ENCODE measurements at regions not wholly inside any gene's neighbourhood (a gene's known extent, or its start where the extent isn't known, plus 50 kb on each side); places are given as distances from the start of the nearest gene placed in this dataset.

GRCh38 chr21:19648391-19648790 lies 1244.8 kb upstream of the TMPRSS15 start (continued):
- no peak for TF ChIP-seq RREB1 (CRISPR knock-in tag; IDR thresholded peaks at IDR 0.05)
- TF ChIP-seq RAD51 (IDR thresholded peaks at IDR 0.05; ENCODE audit: borderline replicate concordance, low read depth), result no peak
- TF ChIP-seq NCOA1 (IDR thresholded peaks at IDR 0.05; ENCODE audit: low read depth), result no peak

- Histone ChIP-seq H3K27me3 (ENCODE audit: control insufficient read depth in 2 of 2, insufficient read depth in 2 of 2, low read length in 2 of 2) (no peaks in the 10 kb centered on the region), H3K9ac (ENCODE audit: insufficient read depth in 1 of 2, low read depth in 2 of 2, low read length in 2 of 2) (no peak overlapping the region), H3K9me3 (replicated peaks; ENCODE audit: control insufficient read depth, insufficient read depth, low read depth, low read length) (peaks cover 3% of the 10 kb centered on the region; the same call in 1 of the 2 replicates), H3K4me1 (replicated peaks in 1 of 2; ENCODE audit: control insufficient read depth in 2 of 2, insufficient read depth in 2 of 2, low read length in 2 of 2) (no peaks in the 10 kb centered on the region), H3K4me2 (ENCODE audit: insufficient read depth, low read length) (no peak overlapping the region), H3K9me1 (ENCODE audit: control insufficient read depth, insufficient read depth, low read length) (no peaks in the 10 kb centered on the region), H3K27ac (ENCODE audit: extremely low read depth, low read depth, low read length) (no peak overlapping the region), H3K36me3 (ENCODE audit: control insufficient read depth, insufficient read depth, low read length) (no peaks in the 10 kb centered on the region), H3K4me3 (no peak overlapping the region), H4K20me1 (replicated peaks; ENCODE audit: control insufficient read depth, insufficient read depth, low read length) (no peaks in the 10 kb centered on the region), H2AFZ (ENCODE audit: low read depth, low read length) (no peak overlapping the region), H3K79me2 (ENCODE audit: control insufficient read depth, insufficient read depth, low read length) (no peaks in the 10 kb centered on the region)
- ATAC-seq (no peak), FAIRE-seq (no peak), DNase-seq (ENCODE audit: extremely low read depth in 1 of 4, low spot score in 3 of 4) (no peak)
- WGBS (ENCODE audit: insufficient coverage, low coverage, missing lambda C conversion rate), result 0% methylated on average over 1 of the region's 2 CpGs
- no TSS peak for BruUV-seq (replicated peaks)
- intact Hi-C loops (cut with micrococcal nuclease), result no loop called here
- ChIA-PET POLR2A (no interaction called here), CTCF (ENCODE audit: low intra/inter-chr PET ratio) (no interaction called here)
- in situ Hi-C loops (cut with MboI), result no loop called here
- TF ChIP-seq ESRRA (IDR thresholded peaks at IDR 0.05; ENCODE audit: borderline replicate concordance, low read depth) (no peak), ZNF263 (CRISPR knock-in tag; IDR thresholded peaks at IDR 0.05; ENCODE audit: borderline replicate concordance) (no peak), SLC30A9 (CRISPR knock-in tag; IDR thresholded peaks at IDR 0.05) (no peak), E2F1 (CRISPR knock-in tag; IDR thresholded peaks at IDR 0.05) (no peak), PTTG1 (tag; IDR thresholded peaks at IDR 0.05; ENCODE audit: low read depth) (no peak), CBFA2T3 (IDR thresholded peaks at IDR 0.05) (no peak), TCF3 (CRISPR knock-in tag; IDR thresholded peaks at IDR 0.05) (no peak), NFE2L1 (tag; IDR thresholded peaks at IDR 0.05; ENCODE audit: borderline replicate concordance, low read depth) (no peak)
- TF ChIP-seq, protein P1, sequence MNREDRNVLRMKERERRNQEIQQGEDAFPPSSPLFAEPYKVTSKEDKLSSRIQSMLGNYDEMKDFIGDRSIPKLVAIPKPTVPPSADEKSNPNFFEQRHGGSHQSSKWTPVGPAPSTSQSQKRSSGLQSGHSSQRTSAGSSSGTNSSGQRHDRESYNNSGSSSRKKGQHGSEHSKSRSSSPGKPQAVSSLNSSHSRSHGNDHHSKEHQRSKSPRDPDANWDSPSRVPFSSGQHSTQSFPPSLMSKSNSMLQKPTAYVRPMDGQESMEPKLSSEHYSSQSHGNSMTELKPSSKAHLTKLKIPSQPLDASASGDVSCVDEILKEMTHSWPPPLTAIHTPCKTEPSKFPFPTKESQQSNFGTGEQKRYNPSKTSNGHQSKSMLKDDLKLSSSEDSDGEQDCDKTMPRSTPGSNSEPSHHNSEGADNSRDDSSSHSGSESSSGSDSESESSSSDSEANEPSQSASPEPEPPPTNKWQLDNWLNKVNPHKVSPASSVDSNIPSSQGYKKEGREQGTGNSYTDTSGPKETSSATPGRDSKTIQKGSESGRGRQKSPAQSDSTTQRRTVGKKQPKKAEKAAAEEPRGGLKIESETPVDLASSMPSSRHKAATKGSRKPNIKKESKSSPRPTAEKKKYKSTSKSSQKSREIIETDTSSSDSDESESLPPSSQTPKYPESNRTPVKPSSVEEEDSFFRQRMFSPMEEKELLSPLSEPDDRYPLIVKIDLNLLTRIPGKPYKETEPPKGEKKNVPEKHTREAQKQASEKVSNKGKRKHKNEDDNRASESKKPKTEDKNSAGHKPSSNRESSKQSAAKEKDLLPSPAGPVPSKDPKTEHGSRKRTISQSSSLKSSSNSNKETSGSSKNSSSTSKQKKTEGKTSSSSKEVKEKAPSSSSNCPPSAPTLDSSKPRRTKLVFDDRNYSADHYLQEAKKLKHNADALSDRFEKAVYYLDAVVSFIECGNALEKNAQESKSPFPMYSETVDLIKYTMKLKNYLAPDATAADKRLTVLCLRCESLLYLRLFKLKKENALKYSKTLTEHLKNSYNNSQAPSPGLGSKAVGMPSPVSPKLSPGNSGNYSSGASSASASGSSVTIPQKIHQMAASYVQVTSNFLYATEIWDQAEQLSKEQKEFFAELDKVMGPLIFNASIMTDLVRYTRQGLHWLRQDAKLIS (CRISPR knock-in tag; IDR thresholded peaks at IDR 0.05), result no peak
Measured at GRCh38 chr21:19683492-19683891, 1279.9 kb upstream of the TMPRSS15 start.

Data from K562 (cell line).